ENCODE measurements at regions not wholly inside any gene's neighbourhood (a gene's known extent, or its start where the extent isn't known, plus 50 kb on each side); places are given as distances from the start of the nearest gene placed in this dataset.

DNA sequence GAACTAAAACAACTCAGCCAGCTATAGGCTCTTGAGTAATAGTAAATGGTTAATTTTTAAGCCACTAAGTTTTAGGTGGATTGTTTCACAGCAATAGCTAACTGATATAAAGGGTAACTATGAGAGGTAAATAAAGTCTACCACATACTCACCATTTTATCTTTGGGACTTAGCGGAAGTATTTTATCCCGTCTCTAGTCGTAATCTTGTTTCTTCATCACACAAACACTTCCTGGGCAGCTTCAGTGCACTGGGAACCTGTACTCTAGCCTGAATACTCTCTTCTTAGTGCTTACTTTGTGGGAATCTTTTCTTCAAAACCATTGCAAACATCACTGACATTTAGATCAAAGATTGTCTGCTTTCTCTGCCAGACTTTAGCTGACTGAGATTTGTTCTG lies 360.5 kb downstream of the EPHA4 start:
- H3K27ac ChIP-seq, result no peak overlapping the region
- WGBS, 2 donors, result 93 to 96% methylated on average over 3 of the region's 3 CpGs

DNA sequence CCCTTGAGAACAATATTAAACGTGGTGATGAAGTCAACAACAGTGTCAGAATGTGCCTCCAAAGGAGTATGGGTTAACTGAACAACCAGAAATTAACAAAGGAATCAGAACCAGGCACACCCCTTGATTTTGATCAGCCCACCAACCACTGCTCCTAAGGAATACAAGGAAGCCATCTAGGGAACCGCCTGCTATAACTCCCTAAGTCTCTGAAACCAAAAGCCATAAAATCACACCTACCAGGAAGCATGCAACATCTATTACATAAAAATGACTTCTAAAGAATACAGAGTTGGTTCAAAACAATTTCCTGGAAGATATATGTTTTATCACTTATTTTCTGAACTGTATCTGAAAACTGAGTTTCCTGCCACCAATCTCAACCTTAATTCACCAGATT lies 360.0 kb downstream of the EPHA4 start:
- DNase-seq, result no peak
- H3K4me1 ChIP-seq, result no peaks in the 10 kb centered on the region
- no peaks in the 10 kb centered on the region for H3K27me3 ChIP-seq
- no peaks in the 10 kb centered on the region for H3K36me3 ChIP-seq
- intact Hi-C loops (cut with DNase I), result no loop called here
- no peak for TF ChIP-seq POLR2A (IDR thresholded peaks at IDR 0.05)
- TF ChIP-seq, protein P1, sequence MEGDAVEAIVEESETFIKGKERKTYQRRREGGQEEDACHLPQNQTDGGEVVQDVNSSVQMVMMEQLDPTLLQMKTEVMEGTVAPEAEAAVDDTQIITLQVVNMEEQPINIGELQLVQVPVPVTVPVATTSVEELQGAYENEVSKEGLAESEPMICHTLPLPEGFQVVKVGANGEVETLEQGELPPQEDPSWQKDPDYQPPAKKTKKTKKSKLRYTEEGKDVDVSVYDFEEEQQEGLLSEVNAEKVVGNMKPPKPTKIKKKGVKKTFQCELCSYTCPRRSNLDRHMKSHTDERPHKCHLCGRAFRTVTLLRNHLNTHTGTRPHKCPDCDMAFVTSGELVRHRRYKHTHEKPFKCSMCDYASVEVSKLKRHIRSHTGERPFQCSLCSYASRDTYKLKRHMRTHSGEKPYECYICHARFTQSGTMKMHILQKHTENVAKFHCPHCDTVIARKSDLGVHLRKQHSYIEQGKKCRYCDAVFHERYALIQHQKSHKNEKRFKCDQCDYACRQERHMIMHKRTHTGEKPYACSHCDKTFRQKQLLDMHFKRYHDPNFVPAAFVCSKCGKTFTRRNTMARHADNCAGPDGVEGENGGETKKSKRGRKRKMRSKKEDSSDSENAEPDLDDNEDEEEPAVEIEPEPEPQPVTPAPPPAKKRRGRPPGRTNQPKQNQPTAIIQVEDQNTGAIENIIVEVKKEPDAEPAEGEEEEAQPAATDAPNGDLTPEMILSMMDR (IDR thresholded peaks at IDR 0.05), result no peak
- 78 to 93% methylated on average over 2 of the region's 2 CpGs for WGBS, 2 donors
- no peaks in the 10 kb centered on the region for H3K9me3 ChIP-seq
- no peak overlapping the region for H3K4me3 ChIP-seq (replicated peaks in 1 of 3)
- H3K27ac ChIP-seq, result no peak overlapping the region

More for the DNA sequence above, 360.5 kb downstream of the EPHA4 start:
- no peak for TF ChIP-seq POLR2A (IDR thresholded peaks at IDR 0.05)
- TF ChIP-seq, protein P1 (IDR thresholded peaks at IDR 0.05), result no peak
- no peaks in the 10 kb centered on the region for H3K4me1 ChIP-seq
- no peak for DNase-seq
- H3K4me3 ChIP-seq (replicated peaks in 1 of 3), result no peak overlapping the region
- no peaks in the 10 kb centered on the region for H3K27me3 ChIP-seq
- H3K9me3 ChIP-seq, result no peaks in the 10 kb centered on the region
- H3K36me3 ChIP-seq, result no peaks in the 10 kb centered on the region
- intact Hi-C loops (cut with DNase I), result no loop called here

DNA sequence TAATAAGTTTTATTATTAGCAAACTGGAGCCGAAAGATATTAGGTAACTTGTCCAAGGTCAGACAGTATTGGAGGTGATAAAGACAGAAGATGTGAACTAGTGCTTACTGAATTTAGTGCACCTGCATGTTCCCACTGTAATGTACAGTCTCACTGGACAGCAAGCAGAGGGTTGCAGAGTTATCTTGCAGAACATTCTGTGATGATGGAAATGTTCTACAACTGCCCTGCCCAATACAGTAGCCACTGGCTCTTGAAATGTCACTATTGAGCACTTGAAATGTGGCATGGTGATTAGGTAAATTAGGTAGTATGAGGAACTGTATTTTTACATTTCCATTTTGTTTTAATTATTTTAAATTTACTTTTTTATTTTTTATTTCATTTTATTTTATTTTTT lies 356.6 kb downstream of the EPHA4 start:
- intact Hi-C loops (cut with DNase I), result no loop called here
- H3K27ac ChIP-seq, result no peak overlapping the region
- H3K4me3 ChIP-seq (replicated peaks in 1 of 3), result no peak overlapping the region
- no peaks in the 10 kb centered on the region for H3K36me3 ChIP-seq
- no peaks in the 10 kb centered on the region for H3K4me1 ChIP-seq
- no peaks in the 10 kb centered on the region for H3K27me3 ChIP-seq
- TF ChIP-seq, protein P1 (IDR thresholded peaks at IDR 0.05), result no peak
- no peak for TF ChIP-seq POLR2A (IDR thresholded peaks at IDR 0.05)
- DNase-seq, result no peak
- H3K9me3 ChIP-seq, result no peaks in the 10 kb centered on the region
- WGBS, 2 donors, result 92 to 97% methylated on average over 1 of the region's 1 CpG

DNA sequence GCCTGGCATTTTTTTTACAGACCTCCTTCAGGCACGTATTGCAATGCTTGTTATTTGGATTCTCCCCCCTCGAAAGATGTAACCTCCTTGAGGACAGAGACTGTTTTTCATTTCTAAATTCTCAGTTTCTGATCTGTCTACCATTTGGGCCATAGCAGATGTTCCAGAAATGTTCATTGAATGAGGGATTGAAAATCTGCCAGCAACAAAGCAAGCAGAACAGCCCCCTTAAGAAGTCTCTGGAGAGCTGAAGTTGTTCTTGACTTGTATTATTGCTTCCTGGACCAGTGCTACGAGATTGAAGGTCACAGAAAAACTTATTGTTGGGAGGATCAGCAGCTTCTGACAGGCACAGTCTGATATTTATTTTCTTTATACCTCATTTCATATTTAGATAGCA lies 355.5 kb downstream of the EPHA4 start:
- Histone ChIP-seq H3K4me1 (no peaks in the 10 kb centered on the region), H3K36me3 (no peaks in the 10 kb centered on the region), H3K27ac (no peak overlapping the region), H3K9me3 (no peaks in the 10 kb centered on the region), H3K27me3 (no peaks in the 10 kb centered on the region), H3K4me3 (replicated peaks in 1 of 3) (no peak overlapping the region)
- intact Hi-C loops (cut with DNase I), result no loop called here
- WGBS, 2 donors, result 42 to 51% methylated on average over 3 of the region's 3 CpGs
- TF ChIP-seq, protein P1 (IDR thresholded peaks at IDR 0.05), result no peak
- no peak for TF ChIP-seq POLR2A (IDR thresholded peaks at IDR 0.05)
- no peak for DNase-seq

DNA sequence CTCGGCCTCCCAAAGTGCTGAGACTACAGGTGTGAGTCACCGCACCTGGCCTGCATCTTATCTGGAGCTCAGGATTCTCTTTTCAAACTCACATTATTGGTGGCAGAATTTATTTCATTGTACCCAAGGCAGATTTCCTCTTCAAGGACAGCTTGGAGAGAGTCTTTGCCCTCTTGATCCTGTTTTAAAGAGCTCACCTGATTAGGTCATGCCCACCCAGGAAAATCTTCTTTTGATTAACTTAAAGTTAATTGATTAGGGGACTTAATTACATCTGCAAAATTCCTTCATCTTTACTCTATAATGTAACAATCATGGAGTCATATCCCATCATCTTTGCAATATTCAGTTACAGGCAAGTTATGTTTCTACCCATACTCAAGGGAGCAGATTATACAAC lies 346.4 kb downstream of the EPHA4 start:
- no peak overlapping the region for H3K4me3 ChIP-seq (replicated peaks in 1 of 3)
- H3K36me3 ChIP-seq, result no peaks in the 10 kb centered on the region
- TF ChIP-seq POLR2A (IDR thresholded peaks at IDR 0.05), result no peak
- TF ChIP-seq, protein P1 (IDR thresholded peaks at IDR 0.05), result no peak
- H3K27ac ChIP-seq, result no peak overlapping the region
- H3K27me3 ChIP-seq, result no peaks in the 10 kb centered on the region
- 92 to 100% methylated on average over 2 of the region's 2 CpGs for WGBS, 2 donors
- intact Hi-C loops (cut with DNase I), result no loop called here
- H3K9me3 ChIP-seq, result no peaks in the 10 kb centered on the region
- H3K4me1 ChIP-seq, result peaks cover 0 to 3% of the 10 kb centered on the region in 2 donors
- DNase-seq, result no peak

Measured in thyroid gland (tissue), 4 donors.